BJ (cell line): ENCODE measurements at regions not wholly inside any gene's neighbourhood (a gene's known extent, or its start where the extent isn't known, plus 50 kb on each side); places are given as distances from the start of the nearest gene placed in this dataset.

ENCODE experiments used
- CTCF ChIA-PET: fragments of 350-600 bp; formaldehyde crosslinking; extraction: SDS; loops from one replicate; lab custom pipeline; 2021; ENCODE audit warnings: antibody characterized with exemption, inconsistent platforms; lab: Yijun Ruan, JAX
- POLR2A ChIA-PET: fragments of 300-600 bp; sonication (Branson Sonifier 250); formaldehyde crosslinking; extraction: SDS; loops from one replicate; lab custom pipeline; 2021; ENCODE audit warnings: antibody characterized with exemption; lab: Charles Lee
- DNase-seq: peaks from one replicate; pipeline ENCODE4 v3.0.0-alpha.2; 2011; ENCODE audit warnings: low read depth
- H3K27me3 ChIP-seq: 2 replicates; pipeline ENCODE4 v1.6.0; 2011; ENCODE audit warnings: low read length; ENCODE audit not compliant: control insufficient read depth, insufficient read depth
- H3K36me3 ChIP-seq: 2 replicates; pipeline ENCODE4 v1.5.1; 2011; ENCODE audit warnings: low read length; ENCODE audit not compliant: control insufficient read depth, insufficient read depth
- H3K4me3 ChIP-seq: 2 replicates; pipeline ENCODE4 v1.5.1; 2011; ENCODE audit warnings: low read depth, mild to moderate bottlenecking, control low read depth, low read length
- CTCF ChIP-seq: IDR thresholded peaks from 2 replicates; pipeline ENCODE4 v1.5.1; 2011; ENCODE audit warnings: low read depth, mild to moderate bottlenecking, control low read depth, inconsistent platforms, low read length, moderate library complexity; ENCODE audit not compliant: insufficient read depth

DNA sequence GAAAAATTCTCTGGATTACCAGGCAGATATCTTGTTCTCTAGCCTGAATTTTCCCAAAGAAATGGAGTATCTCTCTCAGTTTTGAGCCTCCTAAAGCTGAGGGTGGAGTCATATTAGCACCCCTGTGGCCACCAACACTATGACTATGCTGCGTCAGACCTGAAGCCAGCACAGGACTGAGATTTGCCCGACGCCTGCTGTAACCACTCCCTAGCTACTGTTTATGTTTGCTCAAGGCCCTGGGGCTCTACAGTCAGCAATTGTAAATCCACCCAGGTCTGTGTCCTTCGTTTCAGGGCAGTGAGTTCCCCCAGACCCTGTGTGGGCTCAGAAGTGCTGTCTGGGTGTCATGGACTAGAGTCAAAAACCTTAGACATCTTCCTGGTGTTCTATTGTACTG lies 61.4 kb downstream of the ZXDA start:
- ChIA-PET CTCF (no interaction called here), POLR2A (no interaction called here)
- TF ChIP-seq CTCF, result no peak
- no peak overlapping the region for H3K4me3 ChIP-seq
- no peaks in the 10 kb centered on the region for H3K27me3 ChIP-seq
- H3K36me3 ChIP-seq, result no peaks in the 10 kb centered on the region
- no peak for DNase-seq

GRCh38 chrX:57822818-57823217 lies 87.4 kb downstream of the ZXDA start:
- ChIA-PET CTCF (interaction anchor here (1.2 to 2.1 kb wide), 4 partner anchors 93 to 203 kb away, joined by 4 to 8 read pairs (median 4); no protein-coding TSS in a partner anchor), POLR2A (no interaction called here)
- TF ChIP-seq CTCF, result no peak
- H3K4me3 ChIP-seq, result no peak overlapping the region
- H3K27me3 ChIP-seq, result no peaks in the 10 kb centered on the region
- no peaks in the 10 kb centered on the region for H3K36me3 ChIP-seq
- DNase-seq, result no peak

DNA sequence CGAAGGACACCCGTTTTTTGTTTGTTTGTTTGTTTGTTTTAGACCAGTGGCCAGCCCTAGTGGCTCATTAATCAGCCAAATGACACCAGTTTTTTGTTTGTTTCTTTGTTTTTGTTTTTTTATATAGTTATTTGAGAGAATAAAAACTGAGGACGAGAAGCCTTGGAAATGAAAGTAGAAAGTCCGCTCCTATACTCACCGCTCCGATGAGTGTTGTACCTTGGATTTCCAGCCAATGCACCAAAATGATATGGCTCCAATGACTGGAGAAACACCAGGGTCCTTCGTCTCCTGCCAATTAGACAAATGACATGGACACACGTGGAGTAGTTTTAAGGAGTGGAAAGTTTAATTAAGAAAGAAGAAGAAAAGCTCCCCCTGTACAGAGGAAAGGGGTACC lies 87.9 kb downstream of the ZXDA start:
- ChIA-PET CTCF (interaction anchor here (1.0 to 2.1 kb wide), 7 partner anchors 90 to 203 kb away, joined by 3 to 8 read pairs (median 4); no protein-coding TSS in a partner anchor), POLR2A (no interaction called here)
- H3K4me3 ChIP-seq, result no peak overlapping the region
- DNase-seq, result no peak
- no peak for TF ChIP-seq CTCF
- H3K36me3 ChIP-seq, result no peaks in the 10 kb centered on the region
- H3K27me3 ChIP-seq, result no peaks in the 10 kb centered on the region

DNA sequence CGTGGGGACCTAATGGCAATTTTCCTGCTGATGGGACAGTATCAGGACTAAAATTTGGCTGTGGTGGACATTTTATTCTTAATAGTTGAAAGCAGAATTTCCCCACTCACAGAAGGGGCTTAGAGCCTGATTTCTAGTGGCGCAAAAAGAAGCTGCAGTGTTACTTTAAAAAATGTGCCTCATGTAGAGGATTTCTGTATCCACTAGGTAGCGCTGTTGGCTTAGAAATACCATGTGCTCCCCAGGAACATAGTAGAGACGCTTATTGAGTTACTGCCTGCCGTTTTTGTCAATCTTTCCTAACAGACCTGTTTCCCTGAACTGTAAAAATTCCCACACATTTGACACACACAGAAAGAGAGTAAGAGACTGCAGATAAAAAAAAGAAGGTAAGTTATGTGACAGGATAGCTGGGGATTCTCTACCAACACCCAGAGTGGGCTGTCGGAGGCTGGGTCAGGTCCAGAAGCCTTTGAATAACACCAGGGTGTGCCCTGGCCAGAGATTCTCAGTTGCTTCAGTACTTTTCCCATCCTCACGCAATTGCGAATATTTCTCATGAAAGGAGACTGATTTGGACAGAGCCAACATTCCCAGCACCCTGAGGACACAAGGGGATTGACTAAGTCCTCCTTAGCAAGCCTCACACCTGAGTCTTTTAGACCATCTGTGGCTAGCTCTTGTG lies 88.4 kb downstream of the ZXDA start:
- DNase-seq, result no peak
- TF ChIP-seq CTCF, result peak; percentile 44
- no peaks in the 10 kb centered on the region for H3K27me3 ChIP-seq
- H3K4me3 ChIP-seq, result no peak overlapping the region
- ChIA-PET POLR2A (no interaction called here), CTCF (interaction anchor here (1.0 to 2.1 kb wide), 8 partner anchors 90 to 204 kb away, joined by 3 to 8 read pairs (median 4); no protein-coding TSS in a partner anchor)
- no peaks in the 10 kb centered on the region for H3K36me3 ChIP-seq

DNA sequence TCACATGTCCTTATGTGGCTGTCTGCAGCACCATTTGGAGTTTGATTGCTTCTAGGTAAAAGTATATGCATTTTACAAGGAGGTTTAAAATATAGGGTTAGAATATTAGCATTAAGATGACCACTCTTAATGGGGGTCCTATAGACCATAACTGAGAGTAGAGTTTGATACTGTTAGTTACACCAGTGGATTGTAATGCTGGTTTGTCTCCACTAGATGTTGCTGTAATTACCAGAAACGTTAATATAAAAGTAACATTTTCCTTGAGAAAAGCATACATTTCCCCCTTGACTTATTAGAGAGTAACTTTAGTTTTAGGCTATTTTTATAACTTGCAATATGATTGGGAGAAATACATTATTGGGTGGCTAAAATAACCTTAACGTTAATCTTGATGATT lies 93.0 kb downstream of the ZXDA start:
- CTCF ChIA-PET, result no interaction called here
- TF ChIP-seq CTCF, result peak; percentile 44; the same call in 1 of the 2 replicates
- Histone ChIP-seq H3K27me3 (no peaks in the 10 kb centered on the region), H3K36me3 (no peaks in the 10 kb centered on the region), H3K4me3 (no peak overlapping the region)
- POLR2A ChIA-PET, result no interaction called here
- no peak for DNase-seq
